GM21825 (cell line): ENCODE measurements at regions not wholly inside any gene's neighbourhood (a gene's known extent, or its start where the extent isn't known, plus 50 kb on each side); places are given as distances from the start of the nearest gene placed in this dataset.
"Not testable (repeated sequence)": the region's sequence is repeated elsewhere in the genome, so short reads cannot be mapped to it uniquely, and the experiment has no call there.

Experiments used
- ATAC-seq: cut with Tn5 transposase; IDR thresholded peaks from one replicate; pipeline ENCODE4 v1.9.1; 2021; ENCODE audit warnings: mild to moderate bottlenecking, moderate library complexity; ENCODE audit not compliant: unreplicated experiment

DNA sequence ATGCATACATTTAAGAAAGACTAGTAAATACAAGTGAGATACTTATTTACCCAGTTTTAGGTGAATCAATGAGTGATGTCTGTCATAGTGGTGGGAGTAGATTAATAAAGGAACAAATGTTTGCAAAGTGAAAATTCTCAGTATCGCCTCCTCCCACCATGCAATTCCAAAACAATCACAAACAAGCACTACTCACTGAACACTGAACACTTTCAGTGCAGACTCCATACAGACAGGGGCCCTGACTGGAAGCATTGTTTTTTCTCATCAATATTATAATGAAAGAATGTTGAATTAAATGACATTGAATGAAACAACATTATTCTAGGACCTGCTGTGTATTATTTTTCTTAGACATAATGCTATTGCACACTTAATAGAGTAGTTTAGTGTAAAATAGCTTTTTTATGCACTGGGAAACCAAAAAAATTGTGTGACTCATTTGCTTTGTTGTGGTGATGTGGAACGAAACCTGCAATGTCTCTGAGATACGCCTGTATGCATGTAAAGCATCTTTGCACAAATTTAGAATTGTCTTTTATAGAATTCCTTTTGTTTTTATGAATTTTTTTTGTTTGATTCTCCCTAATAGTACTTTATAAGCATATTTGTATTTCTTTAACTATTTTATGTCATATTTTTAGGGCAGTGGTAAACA, 317.5 kb downstream of the UTRN start:
- no peak for ATAC-seq

- no peak for ATAC-seq
Observed at GRCh38 chr6:144606083-144606482, 320.9 kb downstream of the UTRN start.

DNA sequence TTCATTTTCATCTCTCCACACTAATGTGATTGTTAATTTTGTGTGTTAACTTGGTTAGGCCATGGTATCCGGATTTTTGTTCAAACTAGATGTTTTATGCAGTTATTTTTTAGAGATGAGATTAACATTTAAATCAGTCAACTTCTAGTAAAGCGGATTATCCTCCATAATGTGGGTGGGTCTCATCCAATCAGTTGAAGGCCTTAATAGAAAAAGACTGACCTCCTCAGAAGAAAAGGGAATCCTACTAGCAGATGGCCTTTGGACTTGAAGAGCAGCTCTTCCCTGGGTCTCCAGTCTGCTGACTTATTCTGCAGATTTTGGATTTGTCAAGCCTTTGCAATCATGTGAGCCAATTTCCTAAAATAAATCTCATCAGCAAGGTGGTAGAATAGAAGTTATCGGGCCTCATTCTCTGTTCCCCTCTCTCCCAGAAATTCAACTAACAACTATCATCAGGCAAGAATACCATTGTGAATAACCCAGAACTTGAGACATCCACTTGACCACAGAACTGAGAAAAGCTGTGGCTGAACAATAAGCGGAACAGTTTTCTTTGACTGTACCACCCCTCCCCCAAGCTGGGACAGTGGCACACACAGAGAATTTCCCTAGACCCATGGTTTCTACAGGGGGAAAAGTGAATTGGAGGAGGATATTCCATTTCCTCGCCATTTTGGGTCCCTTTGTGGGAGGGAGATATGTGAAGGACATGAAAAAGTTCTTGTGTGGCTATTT, 323.0 kb downstream of the UTRN start:
- no peak for ATAC-seq

DNA sequence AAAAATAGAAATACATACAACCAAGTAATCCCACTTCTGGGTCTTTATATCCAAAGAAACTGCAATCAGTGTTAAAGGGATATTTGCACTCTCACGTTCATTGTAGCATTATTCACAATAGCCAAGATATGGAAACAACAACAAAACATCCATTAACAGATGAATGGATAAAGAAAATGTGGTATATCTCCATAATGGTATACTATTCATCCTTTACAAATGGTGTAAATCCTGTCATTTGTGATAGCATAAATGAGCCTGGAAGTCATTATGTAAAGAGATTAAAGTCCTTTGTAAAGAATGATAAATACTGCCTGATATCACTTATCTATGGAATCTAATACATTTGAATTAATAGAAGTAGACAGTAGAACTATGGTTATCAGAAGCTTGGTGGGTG, 327.7 kb downstream of the UTRN start:
- no peak for ATAC-seq

DNA sequence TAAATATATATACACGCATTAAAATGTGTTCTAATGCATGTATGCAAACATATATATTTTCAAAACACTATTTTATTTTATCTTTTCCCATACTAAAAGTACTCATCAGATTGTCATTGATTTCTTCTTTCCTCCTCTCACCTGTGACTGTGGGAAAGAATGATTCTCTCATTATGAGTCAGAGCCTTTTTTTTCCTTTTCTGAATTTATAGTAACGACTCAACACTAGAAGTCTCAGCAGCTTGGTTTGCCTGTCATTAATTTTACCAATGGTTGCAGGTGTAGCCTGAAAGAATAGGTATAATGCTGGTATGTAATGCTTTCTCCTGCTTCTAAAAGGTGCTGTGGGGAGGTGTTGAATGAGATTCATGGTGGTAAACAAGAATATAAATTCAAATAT, 328.7 kb downstream of the UTRN start:
- peak; percentile 64 for ATAC-seq

GRCh38 chr6:144615870-144616269, 330.7 kb downstream of the UTRN start:
- ATAC-seq: no peak

GRCh38 chr6:144617191-144617590, 332.1 kb downstream of the UTRN start:
- ATAC-seq: no peak

DNA sequence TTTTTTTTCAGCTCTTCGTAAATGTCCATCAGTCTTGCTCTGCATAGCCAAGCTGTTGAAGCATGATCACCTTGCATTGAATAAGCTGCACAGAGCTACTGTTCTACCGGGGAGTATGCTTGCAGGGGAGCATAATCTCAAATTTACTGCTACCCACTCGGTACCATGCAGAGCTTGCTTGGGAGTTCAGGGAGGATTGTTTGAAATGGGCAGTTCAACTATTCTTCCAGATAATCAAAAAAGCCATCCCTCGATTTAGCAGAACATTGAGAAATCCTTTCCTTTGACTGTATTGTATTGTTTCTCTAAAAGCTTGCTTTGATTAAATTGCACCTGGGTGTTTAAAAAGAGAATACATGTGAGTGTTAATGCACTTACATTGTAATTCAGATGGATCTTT, 332.6 kb downstream of the UTRN start:
- ATAC-seq: no peak

DNA sequence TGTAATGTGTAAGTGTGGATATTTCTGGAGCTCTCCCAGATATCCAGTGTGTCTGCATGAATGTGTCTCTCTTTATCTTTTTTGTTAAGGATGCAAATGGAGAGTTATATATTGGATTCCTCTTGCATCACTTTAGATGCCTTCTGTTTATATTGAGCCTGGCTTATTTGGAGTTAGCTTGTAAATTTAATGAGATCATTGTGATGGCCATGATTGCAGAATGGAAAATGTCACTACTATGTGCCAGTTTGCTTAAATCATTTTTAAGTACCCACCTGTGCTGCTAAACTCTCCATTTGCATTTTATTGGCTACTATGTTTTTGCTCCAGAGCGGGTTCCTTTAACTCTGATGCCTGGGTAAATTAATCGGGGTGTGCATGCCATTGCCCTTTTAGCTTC, 334.8 kb downstream of the UTRN start:
- no peak for ATAC-seq

DNA sequence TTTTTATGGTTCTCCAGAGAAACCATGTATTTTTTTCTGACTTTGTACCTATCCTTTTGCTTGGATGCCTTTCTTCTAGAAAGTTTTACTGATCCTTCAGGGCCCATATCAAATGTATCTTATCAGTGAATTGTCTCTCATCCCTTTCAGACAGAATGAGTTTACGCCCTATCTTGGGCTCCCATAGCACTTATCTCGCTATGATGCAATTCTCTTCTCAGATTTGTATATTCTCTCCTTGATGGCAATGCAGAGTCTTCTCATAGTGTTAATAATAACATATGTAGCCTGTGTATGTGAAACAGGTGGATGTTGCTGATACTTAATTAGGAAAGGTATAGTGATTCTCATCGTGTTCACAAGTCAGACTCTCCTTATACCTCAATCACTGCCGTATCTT, 336.2 kb downstream of the UTRN start:
- ATAC-seq: no peak

DNA sequence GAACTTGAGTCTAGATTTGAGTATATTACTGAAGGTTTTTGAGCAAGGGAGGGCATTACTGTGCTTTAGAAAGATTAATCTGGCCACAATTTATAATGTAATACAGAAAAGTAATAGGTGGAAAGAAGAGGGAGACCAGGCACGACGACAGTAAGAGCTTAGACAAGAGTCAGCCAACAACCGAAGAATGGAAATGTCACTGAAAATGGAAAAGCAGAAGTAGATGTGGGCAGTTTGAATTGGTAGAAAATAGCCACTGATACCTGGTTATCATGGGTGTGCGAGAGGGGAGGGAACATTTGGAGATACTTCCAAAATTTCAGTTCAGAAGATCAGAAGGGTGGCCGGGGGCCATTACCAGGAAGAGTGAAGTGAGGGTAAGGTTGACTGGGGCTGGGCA, 339.1 kb downstream of the UTRN start:
- ATAC-seq: no peak

- ATAC-seq: no peak
Observed at GRCh38 chr6:144624716-144625115, 339.6 kb downstream of the UTRN start.

DNA sequence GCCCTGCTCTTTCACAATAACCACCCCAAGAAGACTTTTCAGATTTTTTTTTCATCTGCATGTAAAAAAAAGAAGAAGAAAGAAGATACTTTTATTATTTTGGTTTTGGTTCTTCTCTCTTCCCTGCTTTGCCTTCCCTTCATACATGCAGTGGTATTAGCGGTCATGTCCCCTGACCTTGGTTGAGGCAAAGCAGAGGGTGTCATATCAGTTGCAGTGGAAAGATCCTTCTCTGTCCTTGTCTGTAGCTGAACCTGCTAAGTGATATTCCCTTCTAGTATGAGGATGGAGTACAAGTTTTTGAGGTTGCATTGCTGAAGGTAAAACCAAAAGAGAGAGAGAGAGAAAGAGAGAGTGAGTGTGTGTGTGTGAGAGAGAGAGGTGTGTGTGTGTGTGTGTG, 345.7 kb downstream of the UTRN start:
- ATAC-seq: no peak

DNA sequence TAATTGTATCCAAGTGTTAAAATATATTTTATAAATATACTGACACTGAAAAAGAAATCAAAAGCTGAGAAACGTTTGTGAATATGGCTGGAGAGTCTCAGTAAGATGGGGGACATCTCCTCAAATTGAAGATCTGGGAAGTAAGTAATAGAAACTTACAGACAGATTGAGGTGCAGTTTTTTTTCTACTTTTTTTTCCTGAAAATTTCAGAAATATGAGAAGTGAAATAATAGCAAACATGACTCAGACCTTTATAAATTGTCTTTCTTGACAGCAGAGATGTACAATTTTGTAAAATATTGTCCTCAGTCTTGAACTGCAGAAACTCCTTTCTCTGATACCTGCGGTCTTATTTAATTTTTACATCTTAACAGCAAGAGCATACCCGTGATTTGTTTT, 347.1 kb downstream of the UTRN start:
- ATAC-seq: no peak

DNA sequence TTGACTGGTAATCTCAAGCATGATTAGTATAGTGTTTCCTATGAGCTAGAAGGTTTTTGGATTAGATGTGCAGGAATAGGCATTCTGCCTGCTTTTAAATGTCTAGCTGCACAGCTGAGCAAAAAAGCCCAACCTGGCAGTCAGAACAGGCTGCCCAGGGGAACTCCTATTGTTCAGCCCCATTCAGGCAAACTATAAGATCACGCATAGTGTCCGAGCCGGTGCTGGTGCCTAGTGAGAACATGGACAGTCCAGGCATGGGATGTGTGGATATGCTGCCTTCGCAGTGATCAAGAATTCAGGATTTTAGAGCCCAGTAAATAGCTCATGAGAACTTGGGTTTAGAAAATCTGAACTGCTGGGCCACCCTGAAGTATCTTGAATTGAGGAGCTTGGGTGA, 348.8 kb downstream of the UTRN start:
- no peak for ATAC-seq

DNA sequence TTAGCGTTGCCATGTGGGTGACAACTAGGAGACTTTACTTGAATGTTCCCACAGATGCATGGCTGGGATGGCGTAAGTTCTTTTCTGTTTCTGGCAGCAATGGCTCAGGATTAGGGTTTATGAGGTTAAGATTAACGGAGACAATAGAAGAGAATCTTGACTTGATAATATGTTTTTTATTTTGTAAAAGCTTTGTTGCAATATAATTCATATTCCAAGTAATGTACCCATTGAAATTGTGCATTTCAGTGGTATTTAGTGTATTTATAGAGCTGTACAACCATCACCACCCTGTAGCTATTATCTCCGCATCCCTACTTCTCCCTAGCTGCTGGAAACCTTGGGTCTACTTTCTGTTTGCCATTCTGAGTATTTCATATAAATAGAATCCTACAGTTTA, 349.2 kb downstream of the UTRN start:
- ATAC-seq: no peak

DNA sequence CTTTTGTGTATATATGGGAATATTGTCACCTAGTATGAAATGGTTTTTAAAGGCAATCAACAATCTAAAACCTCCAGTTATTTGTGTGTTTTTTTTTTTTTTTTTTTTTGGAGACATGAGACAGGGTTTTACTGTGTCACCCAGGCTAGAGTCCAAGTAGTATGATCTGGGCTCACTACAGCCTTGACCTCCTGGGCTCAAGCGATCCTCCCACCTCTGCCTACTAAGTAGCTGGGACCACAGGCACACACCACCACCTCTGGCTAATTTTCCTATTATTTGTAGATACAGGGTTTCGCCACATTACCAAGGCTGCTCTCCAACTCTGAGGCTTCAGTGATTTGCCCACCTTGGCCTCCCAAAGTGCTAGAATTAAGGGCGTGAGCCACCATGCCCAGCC, 349.9 kb downstream of the UTRN start:
- no peak for ATAC-seq

- not testable (repeated sequence) for ATAC-seq
Observed at GRCh38 chr6:144636025-144636424, 350.9 kb downstream of the UTRN start.

DNA sequence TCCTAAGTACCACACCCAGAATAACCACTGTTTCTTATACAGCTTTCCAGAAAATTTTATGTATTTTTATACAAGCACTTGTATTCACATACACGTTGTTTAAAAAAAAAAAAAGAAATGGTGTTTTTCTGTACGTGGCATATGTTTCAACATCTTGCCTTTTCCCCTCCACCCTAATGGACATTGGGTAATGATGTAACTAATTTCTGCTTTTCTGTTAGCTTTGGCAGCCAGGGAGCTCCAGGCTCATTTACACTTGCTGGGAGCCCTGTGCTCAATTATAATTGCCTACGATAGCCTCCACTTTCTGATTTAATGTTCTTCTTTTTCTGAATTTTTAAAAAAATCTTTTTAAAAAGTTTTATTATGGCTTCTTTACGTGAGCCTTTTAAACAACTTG, 352.4 kb downstream of the UTRN start:
- ATAC-seq: no peak

DNA sequence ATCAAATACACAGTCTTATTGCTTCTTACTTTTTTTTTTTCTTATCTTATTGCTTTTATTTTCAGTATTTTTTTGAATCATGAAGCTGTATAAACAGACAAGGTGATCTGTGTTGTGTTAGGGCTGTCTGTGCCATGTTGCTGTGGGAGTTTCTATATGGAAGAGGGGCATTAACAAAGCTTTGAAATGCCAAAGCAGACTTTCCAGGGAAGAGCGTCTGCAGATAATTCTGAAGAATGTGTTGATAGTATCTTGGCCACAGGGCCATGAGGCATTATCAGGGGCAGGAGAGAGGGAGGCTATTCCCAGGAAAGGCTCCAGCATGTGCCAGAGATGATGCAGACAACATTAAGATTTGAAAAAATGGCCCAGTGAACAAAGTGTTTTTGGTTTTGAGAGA, 354.5 kb downstream of the UTRN start:
- no peak for ATAC-seq

DNA sequence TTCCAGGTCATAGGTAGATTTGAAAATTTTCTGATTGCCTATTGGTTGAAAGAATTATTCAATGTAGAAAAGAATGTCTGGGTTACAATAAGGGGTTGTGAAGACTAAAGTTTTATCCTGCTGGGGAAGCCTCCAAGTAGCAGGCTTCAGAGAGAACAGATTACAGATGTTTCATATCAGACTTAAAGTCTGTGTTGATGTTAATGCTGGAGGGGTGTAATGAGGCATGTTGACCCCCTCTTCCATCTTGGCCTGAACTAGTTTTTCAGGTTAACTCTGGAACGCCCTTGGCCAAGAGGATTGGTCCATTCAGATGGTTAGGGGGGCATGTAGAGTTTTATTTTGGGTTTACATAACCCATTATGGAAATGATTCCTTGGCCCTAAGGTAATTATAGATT, 356.2 kb downstream of the UTRN start:
- no peak for ATAC-seq

DNA sequence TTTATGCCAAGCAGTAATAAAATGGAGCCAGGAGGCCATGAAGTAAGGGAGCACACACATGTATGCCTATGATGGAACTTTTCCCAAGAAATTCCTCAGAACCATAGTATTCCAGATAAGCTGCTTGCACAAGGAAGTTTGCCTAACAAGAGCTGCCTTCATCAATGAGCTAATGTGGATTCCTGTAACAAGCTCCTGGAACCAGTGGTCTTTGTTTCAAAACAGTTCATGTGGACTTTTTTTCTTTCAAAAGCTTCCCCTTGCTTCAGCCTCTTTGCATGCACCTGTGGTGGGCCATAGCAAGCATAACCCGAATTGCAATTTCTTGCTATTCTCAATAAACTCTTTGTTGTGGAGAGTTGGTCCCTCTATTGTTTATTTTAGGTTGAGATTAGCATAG, 359.6 kb downstream of the UTRN start:
- no peak for ATAC-seq
